Mesodermal cell (in vitro differentiated cells): ENCODE measurements at regions not wholly inside any gene's neighbourhood (a gene's known extent, or its start where the extent isn't known, plus 50 kb on each side); places are given as distances from the start of the nearest gene placed in this dataset.
"Not testable (repeated sequence)": the region's sequence is repeated elsewhere in the genome, so short reads cannot be mapped to it uniquely, and the experiment has no call there.

Experiments
- H3K27ac ChIP-seq: 2 replicates; pipeline ENCODE4 v1.7.0; 2013; ENCODE audit warnings: mild to moderate bottlenecking, low read depth, low read length, moderate library complexity; ENCODE audit not compliant: severe bottlenecking
- H3K36me3 ChIP-seq: 2 replicates; pipeline ENCODE4 v1.7.1; 2013; ENCODE audit warnings: mild to moderate bottlenecking, low read length, moderate library complexity; ENCODE audit not compliant: control insufficient read depth, insufficient read depth
- H3K4me1 ChIP-seq: one replicate; pipeline ENCODE4 v1.7.1; 2013; ENCODE audit warnings: mild to moderate bottlenecking, low read length; ENCODE audit not compliant: insufficient read depth, control insufficient read depth, poor library complexity, severe bottlenecking
- H3K4me3 ChIP-seq: 2 replicates; pipeline ENCODE4 v1.7.0; 2013; ENCODE audit warnings: low read length, control low read depth, mild to moderate bottlenecking; ENCODE audit not compliant: insufficient read depth, poor library complexity, severe bottlenecking; ENCODE audit errors: extremely low read depth
- H3K9me3 ChIP-seq: 2 replicates; pipeline ENCODE4 v1.7.1; 2013; ENCODE audit warnings: mild to moderate bottlenecking, low read length, moderate library complexity; ENCODE audit not compliant: control insufficient read depth
- WGBS, 2 experiments: methylation state at CpG; one replicate each; pipeline ENCODE4 v1.1.5; 2013; ENCODE audit warnings: missing lambda C conversion rate in 2 of 2; ENCODE audit not compliant: insufficient coverage in 2 of 2; 5-methylcytosine and 5-hydroxymethylcytosine counted together

DNA sequence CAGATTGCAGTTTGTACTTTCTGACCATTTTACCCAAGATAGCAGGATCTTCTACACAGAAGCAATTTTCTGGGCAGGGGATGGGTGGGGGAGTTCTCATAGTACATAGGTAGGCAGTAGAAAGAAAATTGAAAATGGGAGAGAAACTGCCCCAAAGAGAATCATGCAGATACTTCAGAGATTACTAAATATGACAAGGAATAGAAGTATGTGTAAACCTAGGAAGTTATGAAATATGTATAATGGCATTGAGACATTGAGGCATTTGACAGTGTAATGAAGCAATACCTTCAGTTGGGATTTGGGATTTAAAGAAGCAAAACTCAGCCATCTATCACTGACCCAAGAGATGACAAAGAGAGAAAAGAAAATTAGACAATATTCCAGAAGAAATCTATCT is 233.0 kb downstream of the PTN start:
- no peaks in the 10 kb centered on the region for H3K4me1 ChIP-seq
- no peak overlapping the region for H3K27ac ChIP-seq
- no peaks in the 10 kb centered on the region for H3K9me3 ChIP-seq
- H3K36me3 ChIP-seq: no peaks in the 10 kb centered on the region
- no peak overlapping the region for H3K4me3 ChIP-seq

DNA sequence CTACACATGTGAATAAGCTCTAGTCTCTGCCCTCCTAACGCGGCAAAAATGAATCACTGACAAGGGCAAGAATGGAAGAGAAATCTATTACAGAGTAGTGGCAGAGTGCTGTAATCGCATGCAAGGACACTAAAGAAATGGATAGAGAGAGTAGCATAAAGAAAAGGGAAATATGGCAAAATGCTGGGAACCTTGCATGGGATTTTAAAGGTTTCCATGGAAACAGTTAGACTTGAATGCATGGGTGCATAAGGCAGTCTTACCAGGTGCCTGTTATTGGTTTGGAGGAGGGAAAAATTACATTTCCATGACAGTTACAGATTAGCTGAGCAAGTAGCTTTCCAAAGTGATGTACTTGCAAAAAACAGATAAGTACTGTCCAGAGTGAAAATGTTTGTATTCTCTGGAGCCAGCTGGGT is 233.4 kb downstream of the PTN start:
- no peaks in the 10 kb centered on the region for H3K36me3 ChIP-seq
- H3K27ac ChIP-seq: no peak overlapping the region
- no peaks in the 10 kb centered on the region for H3K9me3 ChIP-seq
- 80 to 93% methylated on average over 2 to 3 of the region's 3 CpGs for WGBS, 2 experiments
- H3K4me3 ChIP-seq: no peak overlapping the region
- no peaks in the 10 kb centered on the region for H3K4me1 ChIP-seq

DNA sequence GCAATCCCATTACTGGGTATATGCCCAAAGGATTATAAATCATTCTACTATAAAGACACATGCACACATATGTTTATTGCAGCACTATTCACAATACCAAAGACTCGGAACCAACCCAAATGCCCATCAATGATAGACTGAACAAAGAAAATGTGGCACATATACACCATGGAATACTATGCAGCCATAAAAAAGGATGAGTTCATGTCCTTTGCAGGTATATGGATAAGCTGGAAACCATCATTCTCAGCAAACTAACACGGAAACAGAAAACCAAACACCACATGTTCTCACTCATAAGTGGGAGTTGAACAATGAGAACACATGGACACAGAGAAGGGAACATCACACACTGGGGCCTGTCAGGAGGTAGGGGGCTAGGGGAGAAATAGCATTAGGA is 235.7 kb downstream of the PTN start:
- WGBS, 2 experiments: no CpG with 5 or more reads among the region's 2 CpGs
- H3K4me1 ChIP-seq, H3K36me3 ChIP-seq, H3K4me3 ChIP-seq, H3K9me3 ChIP-seq, H3K27ac ChIP-seq: not testable (repeated sequence)

DNA sequence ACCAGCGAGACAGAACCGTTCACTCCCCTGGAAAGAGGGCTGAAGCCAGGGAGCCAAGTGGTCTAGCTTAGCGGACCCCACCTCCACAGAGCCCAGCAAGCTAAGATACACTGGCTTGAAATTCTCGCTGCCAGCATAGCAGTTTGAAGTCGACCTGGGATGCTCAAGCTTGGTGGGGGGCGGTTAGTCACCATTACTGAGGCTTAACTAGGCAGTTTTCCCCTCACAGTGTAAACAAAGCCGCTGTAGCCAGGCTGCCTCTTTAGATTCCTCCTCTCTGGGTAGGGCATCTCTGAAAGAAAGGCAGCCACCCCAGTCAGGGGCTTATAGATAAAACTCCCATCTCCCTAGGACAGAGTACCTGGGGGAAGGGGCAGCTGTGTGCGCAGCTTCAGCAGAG is 235.1 kb downstream of the CHRM2 start:
- H3K4me1 ChIP-seq, H3K27ac ChIP-seq, H3K36me3 ChIP-seq, H3K4me3 ChIP-seq, H3K9me3 ChIP-seq: not testable (repeated sequence)
- 72 to 80% methylated on average over 6 to 7 of the region's 8 CpGs for WGBS, 2 experiments

DNA sequence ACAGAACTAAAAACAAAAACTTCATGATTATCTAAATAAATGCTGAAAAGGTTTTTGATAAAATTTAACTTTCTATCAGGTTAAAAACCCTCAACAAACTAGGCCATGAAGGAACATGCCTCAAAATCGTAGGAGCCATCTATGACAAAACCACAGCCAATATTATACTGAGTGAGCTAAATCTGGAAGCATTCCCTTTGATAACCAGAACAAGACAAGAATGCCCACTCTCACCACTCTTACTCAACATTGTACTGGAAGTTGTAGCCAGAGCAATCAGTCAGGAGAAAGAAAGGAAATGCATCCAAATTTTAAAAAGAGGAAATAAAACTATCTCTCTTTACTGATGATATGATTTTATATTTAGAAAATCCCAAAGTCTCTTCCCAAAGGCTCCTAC is 228.7 kb downstream of the CHRM2 start:
- no peaks in the 10 kb centered on the region for H3K9me3 ChIP-seq
- WGBS, 2 experiments: no CpG with 5 or more reads among the region's 1 CpG
- H3K4me1 ChIP-seq: no peaks in the 10 kb centered on the region
- H3K36me3 ChIP-seq: no peaks in the 10 kb centered on the region
- no peak overlapping the region for H3K27ac ChIP-seq
- no peak overlapping the region for H3K4me3 ChIP-seq

DNA sequence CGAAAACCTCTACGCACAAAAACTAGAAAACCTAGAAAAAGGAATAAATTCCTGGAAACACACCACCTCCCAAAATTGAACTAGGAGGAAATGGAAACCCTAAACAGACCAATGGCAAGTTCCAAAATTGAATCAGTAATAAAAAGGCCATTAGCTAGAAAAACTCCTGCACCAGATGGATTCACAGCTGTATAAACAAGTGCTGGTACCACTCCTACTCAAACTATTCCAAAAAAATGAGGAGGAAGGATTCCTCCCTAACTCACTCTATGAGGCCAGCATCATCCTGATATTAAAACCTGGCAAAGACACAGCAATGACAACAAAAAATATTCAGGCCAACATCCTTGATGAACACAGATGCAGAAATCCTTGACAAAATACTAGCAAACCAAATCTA is 228.2 kb downstream of the CHRM2 start:
- H3K36me3 ChIP-seq: no peaks in the 10 kb centered on the region
- WGBS, 2 experiments: 100% methylated on average over 2 of the region's 2 CpGs; no CpG with 5 or more reads in 1 of the 2 experiments
- H3K27ac ChIP-seq: no peak overlapping the region

DNA sequence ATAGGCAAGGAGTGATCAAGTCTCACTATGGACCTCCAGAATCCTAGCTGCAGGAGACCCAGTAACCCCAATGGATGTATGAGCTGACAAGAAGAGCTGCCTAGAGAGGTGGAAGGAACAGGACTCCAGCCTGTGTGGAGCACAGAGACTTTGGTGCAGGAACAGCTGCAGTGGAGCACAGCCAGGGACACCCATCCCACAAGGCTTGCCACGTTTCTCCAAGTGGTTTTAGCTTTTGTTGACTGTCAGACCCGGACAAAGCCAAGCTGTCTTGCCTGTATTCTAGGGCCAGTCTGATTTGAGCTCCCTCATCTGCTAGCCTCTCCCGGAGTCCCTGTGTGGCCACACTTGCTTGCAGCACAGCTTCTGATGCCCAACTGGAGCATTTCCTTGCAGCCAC is 224.7 kb downstream of the CHRM2 start:
- whole genome bisulfite sequencing, 2 experiments: 86 to 92% methylated on average over 2 to 3 of the region's 3 CpGs
- Histone ChIP-seq H3K4me1 (no peaks in the 10 kb centered on the region), H3K27ac (no peak overlapping the region), H3K4me3 (no peak overlapping the region), H3K36me3 (no peaks in the 10 kb centered on the region), H3K9me3 (no peaks in the 10 kb centered on the region)

More for the DNA sequence above, 228.2 kb downstream of the CHRM2 start:
- no peak overlapping the region for H3K4me3 ChIP-seq
- no peaks in the 10 kb centered on the region for H3K4me1 ChIP-seq
- H3K9me3 ChIP-seq: no peaks in the 10 kb centered on the region

DNA sequence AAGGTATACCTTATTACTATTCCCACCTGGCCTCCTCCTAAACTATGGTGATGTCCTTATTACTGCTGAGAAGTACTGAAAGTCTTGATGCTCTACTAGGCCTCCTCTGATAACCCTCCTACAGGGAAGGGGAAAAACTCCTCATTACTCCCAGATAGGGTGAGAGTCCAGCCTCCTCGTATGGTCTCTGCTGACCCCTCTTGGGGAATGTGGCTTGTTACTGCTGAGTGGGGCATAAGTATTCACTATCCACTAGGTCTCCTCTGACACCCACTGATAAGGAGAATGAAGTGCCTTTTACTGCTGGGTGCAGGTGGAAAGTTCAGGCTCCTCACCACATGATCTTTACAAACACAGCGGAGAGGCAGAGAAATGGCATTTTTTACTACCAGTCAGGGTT is 222.9 kb downstream of the CHRM2 start:
- Histone ChIP-seq H3K36me3 (no peaks in the 10 kb centered on the region), H3K4me3 (no peak overlapping the region), H3K4me1 (no peaks in the 10 kb centered on the region), H3K27ac (no peak overlapping the region), H3K9me3 (no peaks in the 10 kb centered on the region)
- WGBS, 2 experiments: no CpG with 5 or more reads among the region's 2 CpGs

DNA sequence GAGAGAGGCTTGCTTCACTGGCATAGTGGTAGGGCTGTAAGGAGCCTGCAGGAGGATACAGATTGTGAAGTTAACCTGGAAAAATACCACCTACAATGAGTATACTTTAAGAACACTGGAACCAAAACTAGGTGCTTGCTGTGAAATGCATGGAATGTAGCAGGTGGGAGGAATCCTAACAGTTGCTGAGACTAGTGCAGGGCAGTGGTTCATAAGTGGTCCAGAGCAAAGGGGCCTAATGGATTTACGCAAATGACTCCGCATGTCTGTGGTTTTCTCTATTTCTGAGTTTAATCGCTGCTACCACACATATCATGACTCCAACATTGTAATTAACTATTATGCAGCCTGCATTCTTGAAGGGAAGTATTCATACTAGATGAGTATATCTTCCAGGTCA is 218.4 kb downstream of the CHRM2 start:
- Histone ChIP-seq H3K27ac (no peak overlapping the region), H3K4me1 (no peaks in the 10 kb centered on the region), H3K4me3 (no peak overlapping the region), H3K9me3 (no peaks in the 10 kb centered on the region), H3K36me3 (no peaks in the 10 kb centered on the region)
- WGBS, 2 experiments: no CpG with 5 or more reads among the region's 3 CpGs

DNA sequence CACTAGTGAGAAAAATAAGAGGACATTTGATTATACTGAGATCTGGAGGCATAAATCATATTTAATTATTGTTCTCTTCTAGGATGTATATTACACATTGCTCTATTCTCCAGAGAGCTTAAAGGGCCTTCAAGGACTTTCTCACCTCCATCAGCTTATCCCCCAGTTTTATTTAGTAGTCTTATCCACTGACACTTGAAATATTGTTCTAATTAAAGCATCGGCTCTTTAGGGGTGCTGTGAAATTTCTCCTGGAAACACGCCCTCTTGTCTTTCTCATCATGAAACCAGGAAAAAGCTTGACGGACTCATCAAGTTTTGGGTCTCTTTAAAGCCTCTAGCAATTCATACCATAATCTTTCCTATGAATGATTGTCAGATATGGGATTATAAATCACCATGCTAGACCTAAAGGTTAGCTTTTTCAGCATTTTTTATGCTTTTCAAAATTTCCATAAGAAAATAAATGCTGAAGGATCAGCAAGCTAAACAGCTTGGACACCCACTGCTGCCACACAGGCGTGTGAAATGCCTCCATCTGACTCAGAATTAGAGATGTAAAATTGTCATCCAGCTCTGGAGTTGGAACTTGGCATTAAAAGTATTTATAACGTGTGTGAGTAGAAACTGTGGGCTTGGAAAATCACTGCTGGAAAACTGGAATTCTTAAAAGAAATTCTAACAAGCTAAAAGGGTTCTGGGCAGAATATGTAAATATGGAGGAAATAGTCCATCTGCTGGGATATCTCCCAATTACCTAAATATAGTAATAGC is 216.3 kb downstream of the CHRM2 start:
- no peak overlapping the region for H3K27ac ChIP-seq
- WGBS, 2 experiments: 88 to 89% methylated on average over 3 to 4 of the region's 5 CpGs
- H3K9me3 ChIP-seq: no peaks in the 10 kb centered on the region
- no peak overlapping the region for H3K4me3 ChIP-seq
- no peaks in the 10 kb centered on the region for H3K4me1 ChIP-seq
- no peaks in the 10 kb centered on the region for H3K36me3 ChIP-seq

DNA sequence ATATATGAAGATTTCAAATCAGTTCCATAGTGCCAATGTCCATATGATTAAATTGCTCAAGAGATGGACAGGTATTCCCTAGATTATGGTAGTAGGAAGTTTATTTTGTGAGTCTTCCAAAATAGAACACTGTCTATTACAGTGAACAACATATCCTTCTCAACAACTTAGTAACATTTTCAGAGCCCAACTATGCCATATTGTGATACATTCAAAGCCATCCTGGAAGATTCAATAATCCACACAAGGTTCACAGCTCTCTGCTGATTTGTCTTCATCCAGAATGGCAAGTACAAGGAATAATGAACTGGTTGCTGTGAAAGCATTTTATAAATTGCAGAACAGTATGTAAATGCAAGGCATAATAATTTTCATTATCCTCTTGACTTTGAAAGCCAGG is 213.9 kb downstream of the CHRM2 start:
- Histone ChIP-seq H3K4me3 (no peak overlapping the region), H3K27ac (no peak overlapping the region)

More for the DNA sequence above, 213.9 kb downstream of the CHRM2 start:
- Histone ChIP-seq H3K9me3 (no peaks in the 10 kb centered on the region), H3K36me3 (no peaks in the 10 kb centered on the region), H3K4me1 (no peaks in the 10 kb centered on the region)
